COLO829 (cell line): ENCODE measurements at regions not wholly inside any gene's neighbourhood (a gene's known extent, or its start where the extent isn't known, plus 50 kb on each side); places are given as distances from the start of the nearest gene placed in this dataset.

Experiments
- DNase-seq: peaks from one replicate; pipeline ENCODE4 v3.0.0; 2012; ENCODE audit warnings: low spot score

- no peak for DNase-seq
These were observed 136.6 kb downstream of the ANKRD60 start for GRCh38 chr20:58091810-58092209.

GRCh38 chr20:58090161-58090560 lies 138.3 kb downstream of the ANKRD60 start:
- no peak for DNase-seq

GRCh38 chr20:58088625-58089024 lies 139.8 kb downstream of the ANKRD60 start:
- no peak for DNase-seq

- DNase-seq = no peak
These were observed 140.3 kb downstream of the ANKRD60 start for GRCh38 chr20:58088105-58088504.

- DNase-seq = no peak
These were observed 140.9 kb downstream of the ANKRD60 start for GRCh38 chr20:58087562-58087858.

GRCh38 chr20:58086763-58087561 lies 141.5 kb downstream of the ANKRD60 start:
- peak; percentile 80 for DNase-seq

GRCh38 chr20:58084966-58085365 lies 143.5 kb downstream of the ANKRD60 start:
- peak; percentile 95 for DNase-seq

GRCh38 chr20:58084566-58084965 lies 143.9 kb downstream of the ANKRD60 start:
- DNase-seq = no peak

- DNase-seq = peak; percentile 81
These were observed 146.6 kb downstream of the ANKRD60 start for GRCh38 chr20:58081846-58082245.

- peak; percentile 82 for DNase-seq
These were observed 149.5 kb downstream of the ANKRD60 start for GRCh38 chr20:58078741-58079522.

- no peak for DNase-seq
These were observed 151.2 kb downstream of the ANKRD60 start for GRCh38 chr20:58077282-58077681.

- DNase-seq = no peak
These were observed 152.0 kb downstream of the ANKRD60 start for GRCh38 chr20:58076405-58076804.

- DNase-seq = no peak
These were observed 152.7 kb downstream of the ANKRD60 start for GRCh38 chr20:58075586-58076345.

- no peak for DNase-seq
These were observed 154.3 kb downstream of the ANKRD60 start for GRCh38 chr20:58073945-58074856.

GRCh38 chr20:58072695-58073671 lies 155.5 kb downstream of the ANKRD60 start:
- no peak for DNase-seq

- no peak for DNase-seq
These were observed 156.5 kb downstream of the ANKRD60 start for GRCh38 chr20:58071991-58072390.

GRCh38 chr20:58071298-58071697 lies 157.2 kb downstream of the ANKRD60 start:
- DNase-seq = no peak

GRCh38 chr20:58070664-58071196 lies 157.7 kb downstream of the ANKRD60 start:
- DNase-seq = no peak

- DNase-seq = no peak
These were observed 158.4 kb downstream of the ANKRD60 start for GRCh38 chr20:58069796-58070663.
